IPS-NIHi7 (cell line): ENCODE measurements at regions not wholly inside any gene's neighbourhood (a gene's known extent, or its start where the extent isn't known, plus 50 kb on each side); places are given as distances from the start of the nearest gene placed in this dataset.
"Not testable (repeated sequence)": the region's sequence is repeated elsewhere in the genome, so short reads cannot be mapped to it uniquely, and the experiment has no call there.

Experiments used
- DNase-seq: peaks from one replicate; pipeline ENCODE4 v3.0.0; 2012; ENCODE audit warnings: mixed read lengths; ENCODE audit errors: extremely low spot score

- DNase-seq, result no peak
These were observed 107.4 kb upstream of the BARHL2 start for GRCh38 chr1:90824551-90824950.

- DNase-seq, result no peak
These were observed 106.6 kb upstream of the BARHL2 start for GRCh38 chr1:90823686-90824085.

GRCh38 chr1:90821788-90822359 is 104.8 kb upstream of the BARHL2 start:
- DNase-seq, result no peak

- no peak for DNase-seq
These were observed 104.2 kb upstream of the BARHL2 start for GRCh38 chr1:90821152-90821787.

- no peak for DNase-seq
These were observed 103.6 kb upstream of the BARHL2 start for GRCh38 chr1:90820745-90821144.

- no peak for DNase-seq
These were observed 100.3 kb upstream of the BARHL2 start for GRCh38 chr1:90817399-90817798.

- DNase-seq, result not testable (repeated sequence)
These were observed 95.1 kb upstream of the BARHL2 start for GRCh38 chr1:90812237-90812636.

- DNase-seq, result not testable (repeated sequence)
These were observed 94.4 kb upstream of the BARHL2 start for GRCh38 chr1:90811444-90811950.

GRCh38 chr1:90810681-90811080 is 93.6 kb upstream of the BARHL2 start:
- no peak for DNase-seq

GRCh38 chr1:90809996-90810395 is 92.9 kb upstream of the BARHL2 start:
- no peak for DNase-seq

GRCh38 chr1:90809093-90809492 is 92.0 kb upstream of the BARHL2 start:
- DNase-seq, result peak; percentile 68

GRCh38 chr1:90807329-90807728 is 90.2 kb upstream of the BARHL2 start:
- DNase-seq, result no peak

GRCh38 chr1:90802622-90803021 is 85.5 kb upstream of the BARHL2 start:
- DNase-seq, result no peak

- peak; percentile 35 for DNase-seq
These were observed 83.1 kb upstream of the BARHL2 start for GRCh38 chr1:90800012-90800717.

GRCh38 chr1:90799326-90799725 is 82.2 kb upstream of the BARHL2 start:
- DNase-seq, result no peak

- no peak for DNase-seq
These were observed 81.8 kb upstream of the BARHL2 start for GRCh38 chr1:90798883-90799282.

GRCh38 chr1:90798344-90798743 is 81.2 kb upstream of the BARHL2 start:
- DNase-seq, result no peak

GRCh38 chr1:90795431-90795830 is 78.3 kb upstream of the BARHL2 start:
- DNase-seq, result no peak

GRCh38 chr1:90786709-90787108 is 69.6 kb upstream of the BARHL2 start:
- DNase-seq, result no peak

GRCh38 chr1:90784186-90784847 is 67.2 kb upstream of the BARHL2 start:
- DNase-seq, result no peak

GRCh38 chr1:90783181-90783580 is 66.1 kb upstream of the BARHL2 start:
- no peak for DNase-seq

GRCh38 chr1:90782046-90782445 is 64.9 kb upstream of the BARHL2 start:
- no peak for DNase-seq
